Urothelium cell line (cell line): ENCODE measurements at regions not wholly inside any gene's neighbourhood (a gene's known extent, or its start where the extent isn't known, plus 50 kb on each side); places are given as distances from the start of the nearest gene placed in this dataset.
"Not testable (repeated sequence)": the region's sequence is repeated elsewhere in the genome, so short reads cannot be mapped to it uniquely, and the experiment has no call there.

ENCODE experiments used
- DNase-seq: peaks from one replicate; pipeline ENCODE4 v3.0.0; 2011; ENCODE audit warnings: low spot score, mixed read lengths
- FAIRE-seq: peaks from 2 replicates; lab custom pipeline; 2011; peaks lifted over from hg19 to GRCh38; lab: Jason Lieb, UNC

DNA sequence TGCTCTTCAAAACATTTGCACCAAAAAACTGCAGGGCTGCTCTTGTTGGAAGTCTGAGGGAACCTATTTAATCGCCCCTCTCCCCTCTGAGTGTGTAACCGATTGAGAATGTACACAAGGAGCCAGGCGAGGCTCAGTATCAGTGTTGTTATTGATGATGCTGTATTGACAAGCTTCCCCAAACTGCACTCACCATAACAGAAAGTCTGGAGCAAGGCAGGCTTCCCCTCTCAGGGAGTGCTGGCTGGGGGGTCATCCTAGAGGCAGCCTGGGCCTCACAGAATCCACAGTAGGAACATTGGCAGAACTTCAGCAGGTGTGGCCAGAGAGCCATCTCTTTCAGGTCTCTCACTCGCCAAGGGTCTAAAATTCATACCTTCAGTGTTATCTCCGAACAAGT, 58.1 kb upstream of the TUNAR start:
- FAIRE-seq = no peak
- DNase-seq = no peak

GRCh38 chr14:95817271-95817670, 59.4 kb upstream of the TUNAR start:
- no peak for FAIRE-seq

DNA sequence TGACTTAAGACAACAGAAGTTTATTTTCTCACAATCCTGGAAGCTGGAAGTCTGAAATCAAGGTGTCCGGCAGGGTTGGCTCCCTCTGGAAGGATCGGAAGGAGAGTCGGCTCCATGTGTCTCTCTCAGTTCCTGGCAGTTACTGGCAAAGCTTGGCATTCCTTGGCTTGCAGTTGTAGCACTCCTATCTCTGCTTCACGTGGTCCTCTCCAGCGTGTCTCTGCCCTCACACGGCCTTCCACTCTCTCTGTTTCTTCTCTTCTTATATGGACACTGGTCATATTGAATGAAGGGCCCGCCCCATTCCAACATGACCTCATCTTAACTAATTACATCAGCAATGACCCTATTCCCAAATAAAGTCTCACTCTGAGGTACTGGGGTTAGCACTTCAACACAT, 60.1 kb upstream of the TUNAR start:
- FAIRE-seq (no peak), DNase-seq (no peak)

More at GRCh38 chr14:95817271-95817670, 59.4 kb upstream of the TUNAR start:
- no peak for DNase-seq

DNA sequence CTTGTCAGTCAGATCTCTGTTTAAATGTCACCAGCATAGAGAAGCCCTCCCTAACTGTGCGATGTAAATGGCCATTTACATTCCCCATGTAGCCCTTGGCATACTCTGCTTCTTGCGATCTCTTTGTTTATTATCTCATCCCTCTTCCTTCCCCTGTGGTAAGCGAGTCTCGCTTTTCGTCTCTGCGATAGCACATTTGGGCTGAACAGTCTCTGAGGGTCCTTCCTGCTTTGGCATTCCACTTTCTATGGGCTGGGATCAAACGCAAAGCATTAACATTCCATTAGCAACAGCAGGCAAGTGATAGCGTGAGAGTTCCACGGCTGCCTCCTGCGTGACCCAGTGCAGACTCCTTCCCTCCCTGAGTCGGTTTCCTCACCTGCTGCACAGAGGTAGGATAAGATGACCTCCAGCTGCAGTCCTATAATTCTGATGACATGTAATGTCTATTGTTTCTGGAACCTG, 61.4 kb upstream of the TUNAR start:
- DNase-seq (no peak), FAIRE-seq (no peak)

GRCh38 chr14:95814363-95815225, 62.0 kb upstream of the TUNAR start:
- DNase-seq = no peak
- no peak for FAIRE-seq

DNA sequence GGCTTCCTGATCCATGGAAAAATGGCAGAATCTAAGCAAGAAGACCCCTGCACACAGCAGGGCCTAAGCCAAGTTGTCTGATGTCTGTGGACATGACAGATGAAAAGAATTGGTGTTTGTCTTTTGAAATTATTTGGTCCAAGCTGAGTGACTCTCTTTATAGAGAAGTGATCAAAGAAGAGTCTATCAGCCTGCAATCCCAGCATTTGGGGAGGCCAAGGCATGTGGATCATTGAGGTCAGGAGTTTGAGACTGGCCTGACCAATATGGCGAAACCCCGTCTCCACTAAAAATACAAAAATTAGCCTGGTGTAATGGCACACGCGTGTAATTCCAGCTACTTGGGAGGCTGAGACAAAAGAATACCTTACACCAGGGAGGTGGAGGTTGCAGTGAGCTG, 64.8 kb upstream of the TUNAR start:
- no peak for DNase-seq
- FAIRE-seq = no peak

DNA sequence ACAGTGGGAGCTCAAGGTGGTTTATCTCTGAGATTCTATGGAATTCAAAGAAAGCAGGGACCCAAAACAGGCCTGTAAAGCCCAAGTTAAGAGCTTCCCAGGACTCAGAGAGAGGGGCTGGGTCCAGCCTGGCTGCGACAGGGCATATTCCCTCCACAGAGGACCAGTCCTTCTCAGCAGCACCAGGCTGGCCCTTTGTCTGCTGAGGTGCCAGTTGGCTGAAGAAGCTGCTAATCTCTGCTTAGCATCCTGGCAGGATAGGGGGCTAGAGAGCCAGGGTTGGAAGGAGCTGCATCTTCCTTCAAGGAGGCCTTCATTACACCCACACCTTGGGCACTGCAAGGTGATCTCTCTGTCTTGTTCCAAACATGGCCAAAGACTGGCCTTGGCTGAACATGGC, 68.3 kb upstream of the TUNAR start:
- FAIRE-seq (no peak), DNase-seq (no peak)

DNA sequence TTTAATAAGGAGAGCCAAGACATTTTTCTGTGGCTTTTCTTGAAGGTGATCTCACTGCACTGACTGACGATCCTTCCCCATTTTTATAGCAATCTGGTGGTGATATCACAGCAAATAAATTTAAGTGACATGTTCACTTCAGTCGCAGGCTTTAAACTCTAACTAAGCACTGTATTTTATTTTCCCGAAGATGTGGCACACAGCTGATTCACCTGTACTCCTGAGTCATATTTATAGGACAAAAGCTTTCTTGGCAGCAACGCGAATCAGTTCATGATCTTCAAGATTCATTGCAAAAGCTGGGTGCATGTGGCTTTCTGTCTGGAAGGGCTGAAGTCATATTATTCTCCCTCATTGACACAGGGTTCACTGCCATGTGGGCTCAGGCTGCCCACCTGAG, 79.8 kb upstream of the TUNAR start:
- FAIRE-seq (no peak), DNase-seq (no peak)

- DNase-seq = no peak
- no peak for FAIRE-seq
Measured at GRCh38 chr14:95787941-95788340, 74.0 kb upstream of the TCL1A start.

GRCh38 chr14:95786566-95786965, 72.6 kb upstream of the TCL1A start:
- no peak for FAIRE-seq
- DNase-seq = no peak

DNA sequence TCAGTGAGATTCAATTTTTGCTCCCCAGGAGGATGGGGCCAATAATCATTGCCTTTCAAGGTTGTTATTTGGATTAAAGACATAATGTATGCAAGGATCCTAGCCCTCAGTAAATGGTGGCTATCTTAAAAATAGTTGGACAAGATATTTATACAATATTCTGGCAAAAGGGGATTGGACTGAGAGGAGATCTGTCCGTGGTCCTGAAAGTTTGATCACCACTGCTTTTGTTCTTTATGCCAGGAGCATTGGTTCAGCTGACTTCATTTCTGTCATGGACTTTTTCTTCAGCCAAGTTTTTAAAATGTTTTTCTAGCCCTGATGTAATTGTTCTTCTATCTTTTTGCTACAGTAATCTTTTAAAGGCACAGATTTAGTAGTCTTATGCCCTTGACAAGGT, 70.2 kb upstream of the TCL1A start:
- DNase-seq = peak; percentile 21

DNA sequence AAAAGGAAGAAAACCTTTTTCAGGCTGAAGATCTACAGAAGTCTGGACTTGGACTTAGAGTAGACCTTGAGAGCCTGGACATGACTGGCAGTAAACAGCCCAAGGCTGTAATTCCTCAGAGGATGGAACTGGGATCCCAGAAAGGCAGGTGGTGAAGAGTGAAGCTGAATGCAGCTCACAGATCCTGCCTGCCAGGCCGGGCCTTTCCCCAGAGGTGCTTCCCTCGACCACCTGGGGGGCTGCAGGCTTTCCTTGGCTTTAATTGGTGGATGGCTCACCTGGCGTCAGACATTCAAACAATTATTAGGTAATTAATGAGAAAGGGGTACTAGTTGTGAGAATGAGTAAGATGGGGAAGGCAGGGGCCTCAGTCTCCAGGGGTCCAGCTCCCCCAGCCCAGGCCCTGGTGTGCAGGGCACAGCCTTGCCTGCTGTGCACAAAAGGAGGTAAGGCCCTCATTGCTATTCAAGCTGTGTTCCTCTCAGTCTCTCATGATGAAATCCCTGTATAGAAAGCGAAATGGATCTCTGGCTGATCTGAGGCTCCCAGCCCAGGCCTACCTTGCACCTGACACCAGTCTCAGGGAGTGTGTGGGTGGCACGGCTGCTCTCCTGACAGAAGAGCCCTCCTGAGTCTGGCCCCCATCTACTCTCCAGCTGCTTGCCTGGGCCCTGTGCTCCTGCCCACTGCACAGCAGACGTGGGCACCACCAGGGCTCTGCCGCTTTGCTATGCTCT, 63.0 kb upstream of the TCL1A start:
- FAIRE-seq = no peak
- no peak for DNase-seq

More for the DNA sequence above, 70.2 kb upstream of the TCL1A start:
- FAIRE-seq = no peak

DNA sequence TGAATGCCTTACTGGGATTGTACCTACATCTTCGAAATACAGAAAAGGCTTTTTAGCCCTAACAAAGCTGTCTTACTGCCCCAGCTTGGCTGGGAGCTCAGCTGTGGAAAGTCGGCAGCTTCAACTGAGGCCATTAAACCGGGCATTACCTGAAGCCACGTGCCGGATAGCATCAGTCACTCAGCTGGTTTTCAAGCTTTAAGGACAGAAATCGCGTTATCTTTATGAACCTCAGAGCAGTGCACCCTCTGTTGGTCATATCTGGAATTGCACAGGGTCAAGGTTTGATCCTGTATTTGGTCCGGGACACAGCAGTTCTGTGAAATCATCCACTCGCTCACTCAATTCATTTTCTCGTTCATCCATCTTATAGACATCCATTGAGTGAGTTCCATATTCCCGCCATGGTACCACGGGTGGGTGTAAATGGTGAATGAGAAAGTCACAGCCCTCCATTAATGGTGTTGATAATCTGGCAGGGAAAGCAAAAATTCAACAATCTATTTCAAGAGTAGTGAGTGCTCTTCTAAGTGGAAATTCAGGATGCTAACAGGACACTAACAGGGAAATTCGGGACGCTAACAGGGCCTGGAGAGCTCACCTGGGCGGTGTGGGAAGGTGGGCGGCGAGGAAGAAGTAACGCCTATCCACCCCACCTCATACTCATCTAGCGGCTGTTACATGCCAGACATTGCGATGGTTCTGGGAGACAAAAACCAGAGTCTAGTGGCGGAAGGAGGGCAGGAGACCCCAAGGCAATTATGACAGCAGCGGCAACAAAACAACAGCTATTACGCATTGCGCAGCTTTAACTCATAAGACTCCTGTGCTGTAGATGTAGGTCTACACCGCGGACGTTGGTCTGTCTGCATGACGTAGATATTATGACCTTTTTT, 60.6 kb upstream of the TCL1A start:
- DNase-seq (peak; percentile 39), FAIRE-seq (no peak)

DNA sequence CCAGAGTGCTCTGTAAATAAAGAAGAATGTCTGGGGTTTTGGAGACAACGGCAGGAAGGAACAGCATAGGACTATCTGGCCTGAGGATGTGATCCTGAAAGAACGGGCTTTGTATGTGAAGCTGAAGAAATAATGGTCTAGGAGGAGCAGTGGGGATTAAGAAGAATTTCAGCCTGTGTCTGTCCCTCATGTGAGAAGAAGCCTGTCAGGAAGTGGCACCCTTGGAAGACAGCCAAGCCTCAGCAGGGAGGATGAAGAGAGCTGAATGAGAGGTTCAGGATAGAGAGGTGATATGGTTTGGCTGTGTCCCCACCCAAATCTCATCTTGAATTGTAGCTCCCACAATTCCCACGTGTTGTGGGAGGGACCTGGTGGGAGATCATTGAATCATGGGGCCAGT, 56.9 kb upstream of the TCL1A start:
- DNase-seq (no peak), FAIRE-seq (no peak)

DNA sequence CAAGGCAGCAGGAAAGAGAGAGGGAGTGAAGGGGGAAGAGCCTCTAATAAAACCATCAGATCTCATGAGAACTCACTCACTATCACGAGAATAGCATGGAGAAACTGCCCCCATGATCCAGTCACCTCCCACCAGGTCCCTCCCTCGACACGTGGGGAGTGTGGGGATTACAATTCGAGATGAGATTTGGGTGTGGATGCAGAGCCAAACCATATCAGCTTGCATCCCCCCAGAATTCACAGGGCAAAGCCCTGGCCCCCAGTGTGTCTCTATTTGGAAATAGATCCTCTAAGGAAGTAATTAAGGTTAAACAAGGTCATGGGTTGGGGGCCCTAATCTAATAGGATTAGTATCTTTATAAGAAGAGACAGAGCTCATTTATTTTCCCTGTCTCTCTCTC, 56.1 kb upstream of the TCL1A start:
- no peak for DNase-seq
- FAIRE-seq = no peak

DNA sequence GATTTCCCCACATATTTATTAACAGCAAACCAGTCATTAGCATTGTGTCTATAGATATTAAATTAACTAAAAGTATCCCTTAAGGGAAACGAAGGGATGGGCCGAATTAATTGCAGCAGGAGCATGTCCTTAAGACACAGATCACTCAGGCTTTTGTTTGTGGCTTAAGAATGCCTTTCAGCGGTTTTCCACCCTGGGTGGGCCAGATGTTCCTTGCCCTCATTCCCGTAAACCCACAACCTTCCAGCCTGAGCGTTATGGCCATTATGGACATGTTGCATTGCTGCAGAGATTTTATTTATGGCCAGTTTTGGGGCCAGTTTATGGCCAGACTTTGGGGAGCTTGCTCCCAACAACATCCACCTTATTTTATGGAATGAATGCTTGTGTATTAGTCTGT, 55.5 kb upstream of the TCL1A start:
- DNase-seq, FAIRE-seq: not testable (repeated sequence)

GRCh38 chr14:95765051-95765450, 51.1 kb upstream of the TCL1A start:
- DNase-seq (no peak), FAIRE-seq (no peak)

- no peak for FAIRE-seq
- no peak for DNase-seq
Measured at GRCh38 chr14:95763875-95764274, 50.0 kb upstream of the TCL1A start.
